ENCODE measurements at regions not wholly inside any gene's neighbourhood (a gene's known extent, or its start where the extent isn't known, plus 50 kb on each side); places are given as distances from the start of the nearest gene placed in this dataset.
"Not testable (repeated sequence)": the region's sequence is repeated elsewhere in the genome, so short reads cannot be mapped to it uniquely, and the experiment has no call there.

DNA sequence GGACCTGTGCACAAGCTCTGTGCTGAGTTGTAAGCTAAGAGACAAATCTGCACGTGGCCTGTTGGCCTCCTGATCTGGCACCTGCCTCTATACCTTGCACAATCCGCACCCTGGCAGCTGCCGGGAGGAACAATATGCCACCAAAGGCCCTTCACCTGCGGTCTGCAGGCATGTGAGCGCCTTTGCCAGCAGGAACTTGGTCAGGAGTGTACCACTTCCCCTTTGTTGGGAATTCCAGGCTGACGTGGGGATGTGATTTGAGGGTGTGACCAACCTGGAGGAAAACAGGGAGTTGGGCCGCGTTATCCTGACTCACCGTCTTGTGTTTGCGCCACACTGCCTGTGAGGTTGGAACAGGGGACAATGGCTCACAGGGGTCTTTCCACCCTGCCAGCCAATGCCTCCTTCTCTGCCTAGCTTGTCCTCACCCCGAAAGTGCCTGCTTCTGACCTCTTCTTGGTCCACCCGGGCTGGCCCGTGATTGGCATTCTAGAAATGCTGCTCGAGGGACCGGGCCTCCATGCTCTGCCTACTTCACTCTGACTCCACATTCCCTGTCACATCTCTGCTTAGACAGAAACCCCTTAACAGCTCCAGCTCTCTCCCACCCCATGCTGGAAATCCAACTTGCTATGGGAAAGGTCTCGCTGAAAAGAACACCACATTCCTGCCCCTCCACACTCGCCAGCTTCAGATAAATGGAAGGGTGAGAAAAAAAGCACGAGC is 67.1 kb upstream of the MAP4K4 start:
- TF ChIP-seq CTCF (IDR thresholded peaks at IDR 0.05), result no peak
- DNase-seq (no peak), ATAC-seq (no peak)
- Mint-ChIP-seq H3K4me1 (ENCODE audit: low read depth) (peaks cover 3% of the 10 kb centered on the region), H3K9me3 (no peaks in the 10 kb centered on the region), H3K27me3 (no peaks in the 10 kb centered on the region), H3K4me3 (no peak overlapping the region), H3K36me3 (ENCODE audit: low read depth) (no peaks in the 10 kb centered on the region), H3K27ac (no peak overlapping the region)
- POLR2A ChIA-PET, result no interaction called here
- intact Hi-C loops (cut with micrococcal nuclease), result no loop called here
- CTCF ChIA-PET, result no interaction called here

DNA sequence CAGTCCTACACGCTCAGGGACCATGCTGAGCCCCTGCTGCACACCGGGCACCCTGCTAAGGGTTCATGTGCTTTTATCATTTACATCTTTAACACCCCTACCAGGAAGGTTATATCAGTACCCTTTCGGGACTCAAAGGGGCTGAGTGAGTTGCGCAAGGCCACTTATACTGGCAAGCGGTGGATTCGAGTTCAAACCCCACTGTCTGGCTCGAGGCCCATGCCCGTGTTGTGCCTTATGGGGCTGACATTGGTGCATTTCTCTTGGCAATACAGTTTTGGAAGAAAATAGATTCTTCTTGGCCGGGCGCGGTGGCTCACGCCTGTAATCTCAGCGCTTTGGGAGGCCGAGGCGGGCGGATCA is 69.5 kb upstream of the MAP4K4 start:
- intact Hi-C loops (cut with micrococcal nuclease), result no loop called here
- H3K27me3 Mint-ChIP-seq, result no peaks in the 10 kb centered on the region
- TF ChIP-seq CTCF (IDR thresholded peaks at IDR 0.05), result no peak
- H3K9me3 Mint-ChIP-seq, result no peaks in the 10 kb centered on the region
- ATAC-seq, result no peak
- no peaks in the 10 kb centered on the region for H3K36me3 Mint-ChIP-seq (ENCODE audit: low read depth)
- POLR2A ChIA-PET, result no interaction called here
- no peak overlapping the region for H3K4me3 Mint-ChIP-seq
- H3K27ac Mint-ChIP-seq, result no peak overlapping the region
- DNase-seq, result no peak
- peaks cover 14% of the 10 kb centered on the region for H3K4me1 Mint-ChIP-seq (ENCODE audit: low read depth)
- CTCF ChIA-PET, result no interaction called here

DNA sequence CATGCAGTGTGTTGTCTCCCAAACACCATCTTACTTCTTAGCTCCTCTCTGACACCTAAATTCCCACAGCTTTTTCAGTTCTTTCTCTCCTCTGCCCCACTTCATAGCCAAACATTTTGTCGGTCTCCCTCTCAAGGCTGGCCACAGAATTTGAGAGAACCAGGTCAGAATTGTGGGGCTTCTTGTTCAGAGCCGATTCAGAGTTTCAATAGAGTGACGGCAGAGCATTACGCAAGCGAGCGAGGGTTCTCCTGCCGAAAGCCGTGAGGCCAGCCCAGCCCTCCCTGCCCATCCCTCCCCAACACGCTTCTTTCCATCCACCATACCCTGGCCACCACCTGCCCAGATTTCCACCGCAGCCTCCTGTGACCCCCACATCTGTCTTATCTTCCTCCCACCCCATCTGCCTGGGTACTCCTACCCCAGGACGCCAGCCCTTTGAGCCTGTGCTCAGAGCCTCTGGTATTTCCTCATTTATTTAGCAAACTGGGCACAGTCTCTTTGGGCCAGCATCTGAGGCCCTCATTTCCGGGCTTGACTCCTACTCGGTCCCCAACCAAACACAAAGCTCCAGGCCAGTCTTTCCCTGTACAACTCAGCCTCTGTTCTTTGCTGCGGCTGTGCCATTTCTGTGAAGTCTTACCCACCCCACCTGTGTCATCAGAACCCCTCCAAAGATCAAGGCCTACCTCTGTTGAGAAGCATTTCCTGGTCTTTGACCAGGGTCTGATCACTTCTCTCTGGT is 70.0 kb upstream of the MAP4K4 start:
- Mint-ChIP-seq H3K4me1 (ENCODE audit: low read depth) (peaks cover 20% of the 10 kb centered on the region), H3K36me3 (ENCODE audit: low read depth) (no peaks in the 10 kb centered on the region), H3K4me3 (no peak overlapping the region), H3K9me3 (no peaks in the 10 kb centered on the region), H3K27me3 (no peaks in the 10 kb centered on the region), H3K27ac (no peak overlapping the region)
- POLR2A ChIA-PET, result no interaction called here
- CTCF ChIA-PET, result interaction anchor here (1.1 kb wide), 1 partner anchor 11 kb away, joined by 3 read pairs; no protein-coding TSS in a partner anchor
- intact Hi-C loops (cut with micrococcal nuclease), result no loop called here
- no peak for DNase-seq
- TF ChIP-seq CTCF (IDR thresholded peaks at IDR 0.05), result no peak
- ATAC-seq, result no peak

DNA sequence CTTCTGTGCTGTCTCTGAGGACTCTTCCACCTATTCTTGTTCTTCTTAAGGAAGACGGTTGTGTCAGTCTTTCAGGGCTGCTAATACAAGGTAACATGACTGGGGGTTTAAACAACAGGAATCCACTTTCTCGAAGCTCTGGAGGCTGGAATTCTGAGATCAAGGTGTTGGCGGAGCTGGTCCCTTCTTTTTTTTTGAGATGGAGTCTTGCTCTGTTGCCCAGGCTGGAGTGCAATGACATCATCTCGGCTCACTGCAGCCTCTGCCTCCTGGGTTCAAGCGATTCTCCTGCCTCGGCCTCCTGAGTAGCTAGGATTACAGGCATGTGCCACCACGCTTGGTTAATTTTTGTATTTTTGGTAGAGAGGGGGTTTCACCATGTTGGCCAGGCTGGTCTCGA is 71.7 kb upstream of the MAP4K4 start:
- peaks cover 28% of the 10 kb centered on the region for H3K4me1 Mint-ChIP-seq (ENCODE audit: low read depth)
- ATAC-seq; H3K36me3 Mint-ChIP-seq (ENCODE audit: low read depth); H3K9me3 Mint-ChIP-seq; H3K27me3 Mint-ChIP-seq; intact Hi-C loops (cut with micrococcal nuclease); DNase-seq; H3K27ac Mint-ChIP-seq; H3K4me3 Mint-ChIP-seq: not testable (repeated sequence)
- ChIA-PET CTCF (interaction anchor here (1.2 kb wide), 1 partner anchor 10 kb away, joined by 4 read pairs; no protein-coding TSS in a partner anchor), POLR2A (interaction anchor here (0.6 kb wide), 1 partner anchor 8 kb away, joined by 4 read pairs; no protein-coding TSS in a partner anchor)

GRCh38 chr2:101625387-101625786 is 72.1 kb upstream of the MAP4K4 start:
- Mint-ChIP-seq H3K4me1 (ENCODE audit: low read depth) (peaks cover 28% of the 10 kb centered on the region), H3K27me3 (no peaks in the 10 kb centered on the region), H3K36me3 (ENCODE audit: low read depth) (no peaks in the 10 kb centered on the region), H3K4me3 (no peak overlapping the region), H3K27ac (peak overlapping the region; percentile 34), H3K9me3 (no peaks in the 10 kb centered on the region)
- ATAC-seq, result peak; percentile 40
- ChIA-PET CTCF (interaction anchor here (1.2 kb wide), 1 partner anchor 10 kb away, joined by 4 read pairs; no protein-coding TSS in a partner anchor), POLR2A (interaction anchor here (0.6 kb wide), 1 partner anchor 8 kb away, joined by 4 read pairs; no protein-coding TSS in a partner anchor)
- intact Hi-C loops (cut with micrococcal nuclease), result no loop called here
- DNase-seq, result peak; percentile 28
- no peak for TF ChIP-seq CTCF (IDR thresholded peaks at IDR 0.05)
